Endothelial cell of umbilical vein (primary cell): ENCODE measurements at regions not wholly inside any gene's neighbourhood (a gene's known extent, or its start where the extent isn't known, plus 50 kb on each side); places are given as distances from the start of the nearest gene placed in this dataset.

Experiments
- BruUV-seq: library from RNA; stranded (reverse); fragments of 400-500 nt; replicated peaks from 2 replicates; lab custom pipeline; 2021; lab: Mats Ljungman, UMichigan
- CTCF ChIA-PET: fragments of 300-600, 350-600 bp; sonication (Branson Sonifier 250); formaldehyde crosslinking; loops from one replicate; lab custom pipeline; 2021; ENCODE audit warnings: antibody characterized with exemption, inconsistent platforms; lab: Charles Lee
- POLR2A ChIA-PET: fragments of 300-600, 350-600 bp; sonication (Branson Sonifier 250); formaldehyde crosslinking; loops from one replicate; lab custom pipeline; 2021; ENCODE audit warnings: antibody characterized with exemption, inconsistent platforms; lab: Charles Lee
- DNase-seq: peaks from one replicate; pipeline ENCODE4 v3.0.0-alpha.2; 2011; ENCODE audit warnings: low read depth, low spot score
- FAIRE-seq: peaks from 2 replicates; lab custom pipeline; 2011; peaks lifted over from hg19 to GRCh38; lab: Jason Lieb, UNC
- H2AFZ ChIP-seq: 2 replicates; pipeline ENCODE4 v1.6.0; 2012; ENCODE audit warnings: low read depth, low read length, control low read depth, inconsistent platforms
- H3K27ac ChIP-seq: 2 replicates; pipeline ENCODE4 v1.5.1; 2011; ENCODE audit warnings: low read depth, mild to moderate bottlenecking, control low read depth, low read length, moderate library complexity; ENCODE audit not compliant: insufficient read depth
- H3K27me3 ChIP-seq, 2 experiments: 2 replicates each; pipeline versions ENCODE4 v1.6.0 to v1.6.1; 2011; ENCODE audit warnings: low read length in 2 of 2, mixed read lengths in 1 of 2; ENCODE audit not compliant: control insufficient read depth in 2 of 2, insufficient read depth in 2 of 2
- H3K36me3 ChIP-seq, 2 experiments: 2 replicates in 1 of 2; 3 replicates in 1 of 2; pipeline ENCODE4 v1.5.1; 2011; ENCODE audit warnings: low read length in 2 of 2, mild to moderate bottlenecking in 1 of 2, moderate library complexity in 1 of 2; ENCODE audit not compliant: control insufficient read depth in 2 of 2, insufficient read depth in 2 of 2; ENCODE audit errors: extremely low read depth in 1 of 2
- H3K4me1 ChIP-seq: 3 replicates; pipeline ENCODE4 v1.5.1; 2011; ENCODE audit warnings: mild to moderate bottlenecking, low read length; ENCODE audit not compliant: control insufficient read depth, insufficient read depth; ENCODE audit errors: extremely low read depth
- H3K4me2 ChIP-seq: 2 replicates; pipeline ENCODE4 v1.6.1; 2011; ENCODE audit warnings: low read length, control low read depth, mixed read lengths; ENCODE audit not compliant: insufficient read depth
- H3K4me3 ChIP-seq, 3 experiments: fragments of 200-600 bp in 1 of 3; sonication (generic), shearing (Covaris generic) in 1 of 3; replicated peaks in 1 of 3; 2 replicates each; pipeline ENCODE4 v1.5.1; 2011 to 2016; ENCODE audit warnings: control low read depth in 3 of 3, low read length in 3 of 3, mild to moderate bottlenecking in 2 of 3, inconsistent platforms in 1 of 3, low read depth in 1 of 3, moderate library complexity in 1 of 3; ENCODE audit not compliant: insufficient read depth in 1 of 3
- H3K79me2 ChIP-seq: 2 replicates; pipeline ENCODE4 v1.6.0; 2012; ENCODE audit warnings: low read length, inconsistent platforms; ENCODE audit not compliant: control insufficient read depth, insufficient read depth
- H3K9ac ChIP-seq: replicated peaks from 2 replicates; pipeline ENCODE3; 2011; ENCODE audit warnings: low read length, control low read depth; ENCODE audit not compliant: insufficient read depth; ENCODE audit errors: extremely low read depth
- H3K9me1 ChIP-seq: replicated peaks from 3 replicates; pipeline ENCODE4 v1.6.0; 2011; ENCODE audit warnings: mild to moderate bottlenecking, low read length; ENCODE audit not compliant: control insufficient read depth, insufficient read depth; ENCODE audit errors: extremely low read depth
- H3K9me3 ChIP-seq: replicated peaks from 2 replicates; pipeline ENCODE4 v1.5.1; 2012; ENCODE audit warnings: low read length, inconsistent platforms; ENCODE audit not compliant: control insufficient read depth, insufficient read depth
- H4K20me1 ChIP-seq: replicated peaks from 2 replicates; pipeline ENCODE3; 2011; ENCODE audit warnings: mild to moderate bottlenecking, low read length; ENCODE audit not compliant: control insufficient read depth, insufficient read depth; ENCODE audit errors: extremely low read depth
- EZH2 ChIP-seq: IDR thresholded peaks from 2 replicates; pipeline ENCODE4 v1.6.1; 2012; ENCODE audit warnings: borderline replicate concordance, low read depth, mild to moderate bottlenecking, moderate library complexity, low read length, inconsistent platforms; ENCODE audit not compliant: severe bottlenecking
- FOS ChIP-seq: IDR thresholded peaks from 2 replicates; pipeline ENCODE4 v1.6.1; 2011; ENCODE audit warnings: mild to moderate bottlenecking, low read length, moderate library complexity, borderline replicate concordance; ENCODE audit not compliant: insufficient read depth
- GATA2 ChIP-seq: IDR thresholded peaks from 2 replicates; pipeline ENCODE4 v1.7.0; 2011; ENCODE audit warnings: low read depth, mild to moderate bottlenecking, moderate library complexity, mixed read lengths, low read length; ENCODE audit not compliant: insufficient read length, insufficient read depth
- JUN ChIP-seq: IDR thresholded peaks from 2 replicates; pipeline ENCODE4 v1.6.1; 2011; ENCODE audit warnings: borderline replicate concordance, low read depth; ENCODE audit not compliant: insufficient read length, insufficient read depth
- MYC ChIP-seq: IDR thresholded peaks from one replicate; pipeline ENCODE4 v1.6.1; 2011; ENCODE audit warnings: mild to moderate bottlenecking, low read depth, low read length
- POLR2A ChIP-seq: IDR thresholded peaks from 2 replicates; pipeline ENCODE4 v1.6.1; 2012; ENCODE audit warnings: low read depth, mild to moderate bottlenecking, control low read depth, low read length
- POLR2AphosphoS5 ChIP-seq: IDR thresholded peaks from 2 replicates; pipeline ENCODE4 v1.6.1; 2012; ENCODE audit warnings: low read depth, mild to moderate bottlenecking, control low read depth, low read length, moderate library complexity; ENCODE audit not compliant: insufficient read depth
- dilution Hi-C: fragments of 300-500 bp; cut with MboI; formaldehyde crosslinking; loops from one replicate; pipeline ENCODE4 v1.15.0; 2019; ENCODE audit warnings: low sequenced_read_pairs; ENCODE audit not compliant: extremely low pct_ligation_motif_present
- intact Hi-C: fragments of 100-400 bp; cut with micrococcal nuclease; formaldehyde crosslinking; loops from one replicate; pipeline ENCODE4 v1.10.0; 2022
- TF ChIP-seq, protein P1 (sequence below): IDR thresholded peaks from 2 replicates; pipeline ENCODE4 v1.6.1; 2011; ENCODE audit not compliant: insufficient read depth, insufficient read length
- TF ChIP-seq, protein P2 (sequence below), 2 donors: IDR thresholded peaks; 1 replicate in 1 of 2; 2 replicates in 1 of 2; pipeline ENCODE4 v1.5.1; 2011; ENCODE audit warnings: low read length in 2 of 2, mild to moderate bottlenecking in 2 of 2, moderate library complexity in 2 of 2, control low read depth in 1 of 2, inconsistent platforms in 1 of 2, low read depth in 1 of 2; ENCODE audit not compliant: insufficient read depth in 1 of 2; ENCODE audit errors: extremely low read depth in 1 of 2

DNA sequence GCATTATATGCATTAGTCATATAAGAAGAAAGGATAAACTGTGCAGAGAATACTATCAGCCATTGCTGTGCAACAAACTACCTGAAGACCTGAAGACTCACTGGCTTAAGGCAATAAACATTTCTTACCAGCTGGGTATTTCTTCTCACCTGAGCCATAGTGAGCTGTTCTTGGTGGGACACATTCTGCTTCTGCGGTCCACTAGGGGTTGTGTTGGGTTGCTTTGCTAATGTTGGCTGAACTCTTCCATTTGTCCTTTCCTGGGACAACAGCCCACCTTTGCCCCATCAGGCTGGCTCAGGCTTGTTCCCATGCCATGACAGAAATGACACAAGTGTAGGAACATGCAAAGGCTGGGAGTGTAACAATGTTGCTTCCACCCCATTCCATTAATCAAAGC, 388.6 kb downstream of the PCDH7 start:
- dilution Hi-C loops, result no loop called here
- no peaks in the 10 kb centered on the region for H3K79me2 ChIP-seq
- H3K27ac ChIP-seq, result no peak overlapping the region
- H3K4me3 ChIP-seq, result no peak overlapping the region
- no peaks in the 10 kb centered on the region for H4K20me1 ChIP-seq
- no peak for FAIRE-seq
- H3K9me3 ChIP-seq, result no peaks in the 10 kb centered on the region
- ChIA-PET CTCF (no interaction called here), POLR2A (interaction anchor here (0.7 kb wide), 1 partner anchor 346 kb away, joined by 9 read pairs; no protein-coding TSS in a partner anchor)
- no peak overlapping the region for H3K9ac ChIP-seq
- intact Hi-C loops, result loop anchor here (5.0 kb wide), 1 partner anchor 391 kb away; no protein-coding TSS in a partner anchor
- no peaks in the 10 kb centered on the region for H3K9me1 ChIP-seq
- H3K4me2 ChIP-seq, result no peak overlapping the region
- H2AFZ ChIP-seq, result no peak overlapping the region
- BruUV-seq, result no TSS peak
- H3K4me1 ChIP-seq, result peaks cover 22% of the 10 kb centered on the region
- DNase-seq, result no peak
- TF ChIP-seq FOS (no peak), EZH2 (no peak)
- H3K27me3 ChIP-seq, result no peaks in the 10 kb centered on the region
- no peaks in the 10 kb centered on the region for H3K36me3 ChIP-seq

DNA sequence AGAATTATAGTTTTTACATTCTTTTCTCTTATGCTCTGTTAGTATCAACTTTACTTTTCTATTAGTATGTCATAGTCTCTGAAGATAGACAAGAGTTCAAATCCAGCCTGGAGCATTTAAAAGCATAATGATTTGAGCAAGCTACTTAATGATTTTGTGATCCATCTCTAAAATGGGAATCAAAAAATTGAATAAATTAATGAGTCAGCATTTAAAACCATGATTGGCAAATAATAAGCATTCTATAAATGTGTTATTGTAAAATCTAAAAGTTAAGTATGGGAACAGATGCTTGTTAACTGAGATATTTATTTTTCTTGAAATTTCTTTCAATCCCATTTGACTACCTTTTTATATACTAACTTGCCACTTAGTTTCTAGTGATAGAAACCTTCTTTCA, 391.6 kb downstream of the PCDH7 start:
- H3K9ac ChIP-seq, result no peak overlapping the region
- H3K36me3 ChIP-seq, result no peaks in the 10 kb centered on the region
- ChIA-PET CTCF (interaction anchor here (1.4 kb wide), 1 partner anchor 10 kb away, joined by 5 read pairs; no protein-coding TSS in a partner anchor), POLR2A (no interaction called here)
- no peak for DNase-seq
- H3K27me3 ChIP-seq, result no peaks in the 10 kb centered on the region
- H3K9me1 ChIP-seq, result no peaks in the 10 kb centered on the region
- no peaks in the 10 kb centered on the region for H3K79me2 ChIP-seq
- dilution Hi-C loops (no loop called here), intact Hi-C loops (no loop called here)
- H3K9me3 ChIP-seq, result no peaks in the 10 kb centered on the region
- no peak for TF ChIP-seq GATA2
- TF ChIP-seq FOS, result no peak
- TF ChIP-seq POLR2A, result no peak
- no peak for TF ChIP-seq JUN
- TF ChIP-seq, protein P1, sequence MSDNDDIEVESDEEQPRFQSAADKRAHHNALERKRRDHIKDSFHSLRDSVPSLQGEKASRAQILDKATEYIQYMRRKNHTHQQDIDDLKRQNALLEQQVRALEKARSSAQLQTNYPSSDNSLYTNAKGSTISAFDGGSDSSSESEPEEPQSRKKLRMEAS, result no peak
- TF ChIP-seq, protein P2, sequence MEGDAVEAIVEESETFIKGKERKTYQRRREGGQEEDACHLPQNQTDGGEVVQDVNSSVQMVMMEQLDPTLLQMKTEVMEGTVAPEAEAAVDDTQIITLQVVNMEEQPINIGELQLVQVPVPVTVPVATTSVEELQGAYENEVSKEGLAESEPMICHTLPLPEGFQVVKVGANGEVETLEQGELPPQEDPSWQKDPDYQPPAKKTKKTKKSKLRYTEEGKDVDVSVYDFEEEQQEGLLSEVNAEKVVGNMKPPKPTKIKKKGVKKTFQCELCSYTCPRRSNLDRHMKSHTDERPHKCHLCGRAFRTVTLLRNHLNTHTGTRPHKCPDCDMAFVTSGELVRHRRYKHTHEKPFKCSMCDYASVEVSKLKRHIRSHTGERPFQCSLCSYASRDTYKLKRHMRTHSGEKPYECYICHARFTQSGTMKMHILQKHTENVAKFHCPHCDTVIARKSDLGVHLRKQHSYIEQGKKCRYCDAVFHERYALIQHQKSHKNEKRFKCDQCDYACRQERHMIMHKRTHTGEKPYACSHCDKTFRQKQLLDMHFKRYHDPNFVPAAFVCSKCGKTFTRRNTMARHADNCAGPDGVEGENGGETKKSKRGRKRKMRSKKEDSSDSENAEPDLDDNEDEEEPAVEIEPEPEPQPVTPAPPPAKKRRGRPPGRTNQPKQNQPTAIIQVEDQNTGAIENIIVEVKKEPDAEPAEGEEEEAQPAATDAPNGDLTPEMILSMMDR (IDR thresholded peaks at IDR 0.05; ENCODE audit: extremely low read depth in 1 of 2, insufficient read depth in 1 of 2, low read depth in 1 of 2, low read length in 2 of 2), result no peak
- no peak for TF ChIP-seq MYC
- no peak for TF ChIP-seq EZH2
- no peak for TF ChIP-seq POLR2AphosphoS5
- BruUV-seq, result no TSS peak
- H3K4me1 ChIP-seq, result peaks cover 14% of the 10 kb centered on the region
- no peak overlapping the region for H3K4me2 ChIP-seq
- no peak for FAIRE-seq
- no peak overlapping the region for H3K27ac ChIP-seq
- no peak overlapping the region for H2AFZ ChIP-seq
- H3K4me3 ChIP-seq, result no peak overlapping the region
- no peaks in the 10 kb centered on the region for H4K20me1 ChIP-seq
